GM18498 (cell line): ENCODE measurements at regions not wholly inside any gene's neighbourhood (a gene's known extent, or its start where the extent isn't known, plus 50 kb on each side); places are given as distances from the start of the nearest gene placed in this dataset.

Source experiments
- ATAC-seq: cut with Tn5 transposase; IDR thresholded peaks from one replicate; pipeline ENCODE4 v1.9.1; 2021; ENCODE audit warnings: mild to moderate bottlenecking, moderate library complexity; ENCODE audit not compliant: unreplicated experiment

GRCh38 chr13:82654861-82655855 is 1227.1 kb downstream of the SLITRK1 start:
- no peak for ATAC-seq

- no peak for ATAC-seq
These were observed 1228.1 kb downstream of the SLITRK1 start for GRCh38 chr13:82654143-82654542.

- ATAC-seq, result no peak
These were observed 1234.7 kb downstream of the SLITRK1 start for GRCh38 chr13:82647540-82647939.

GRCh38 chr13:82636119-82636518 is 1246.2 kb downstream of the SLITRK1 start:
- ATAC-seq, result no peak

DNA sequence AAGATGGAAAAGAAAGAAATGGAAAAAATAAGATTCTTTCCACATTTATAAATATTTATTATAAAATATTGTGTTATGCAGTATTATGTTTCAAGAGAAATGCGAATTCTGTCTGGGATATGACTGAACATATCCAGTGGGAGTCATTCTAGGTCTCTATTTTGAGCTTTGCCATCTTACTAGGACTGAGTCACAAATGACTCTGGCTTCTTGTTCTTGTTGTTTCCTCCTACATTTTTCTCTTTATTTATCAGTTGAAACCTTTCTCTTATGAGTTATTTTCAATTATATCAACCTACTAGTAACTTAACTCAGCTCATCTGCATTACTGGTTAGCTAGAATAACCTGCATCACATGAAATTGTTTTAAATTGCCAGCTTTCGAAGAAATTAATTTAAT is 1247.3 kb downstream of the SLITRK1 start:
- no peak for ATAC-seq

GRCh38 chr13:82627183-82627582 is 1255.1 kb downstream of the SLITRK1 start:
- ATAC-seq, result no peak

DNA sequence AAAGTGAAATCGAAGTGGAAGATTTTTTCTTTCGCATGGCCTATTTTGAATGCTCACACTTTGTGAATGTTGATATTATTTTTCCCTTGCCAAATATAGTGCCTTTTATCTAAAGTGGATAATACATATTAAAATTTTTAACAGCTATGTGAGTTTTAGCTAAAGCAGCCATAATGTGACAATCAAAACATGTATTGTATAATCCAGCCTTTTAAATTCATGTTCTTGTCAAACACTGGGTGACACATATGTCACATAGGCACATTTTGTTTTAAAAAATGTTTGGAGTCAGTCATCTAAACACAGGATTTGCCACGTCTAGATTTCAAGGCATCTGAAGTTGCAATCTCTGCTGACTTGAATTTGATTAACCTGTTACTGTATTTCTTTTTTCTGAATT is 1256.6 kb downstream of the SLITRK1 start:
- no peak for ATAC-seq

DNA sequence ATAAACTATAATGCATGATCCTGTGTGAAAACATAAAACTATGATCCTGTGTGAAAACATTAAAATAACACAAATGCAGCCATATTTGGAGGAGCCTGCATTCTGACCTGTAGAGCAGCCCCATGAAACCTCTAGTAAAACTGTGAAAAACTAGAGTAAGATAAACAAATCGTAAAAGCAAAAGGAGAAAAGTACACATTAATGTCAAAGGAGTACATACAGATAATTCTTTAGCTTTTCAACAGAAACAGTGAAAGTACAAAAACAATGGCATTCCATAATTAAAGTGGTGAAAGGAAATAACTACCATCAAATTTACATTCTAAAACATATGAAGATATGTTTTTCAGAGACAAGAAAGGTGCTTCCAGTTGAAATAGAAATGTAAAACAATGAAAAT is 1267.2 kb downstream of the SLITRK1 start:
- ATAC-seq, result no peak

GRCh38 chr13:82614086-82614485 is 1268.2 kb downstream of the SLITRK1 start:
- ATAC-seq, result no peak

- no peak for ATAC-seq
These were observed 1276.3 kb downstream of the SLITRK1 start for GRCh38 chr13:82606008-82606407.

DNA sequence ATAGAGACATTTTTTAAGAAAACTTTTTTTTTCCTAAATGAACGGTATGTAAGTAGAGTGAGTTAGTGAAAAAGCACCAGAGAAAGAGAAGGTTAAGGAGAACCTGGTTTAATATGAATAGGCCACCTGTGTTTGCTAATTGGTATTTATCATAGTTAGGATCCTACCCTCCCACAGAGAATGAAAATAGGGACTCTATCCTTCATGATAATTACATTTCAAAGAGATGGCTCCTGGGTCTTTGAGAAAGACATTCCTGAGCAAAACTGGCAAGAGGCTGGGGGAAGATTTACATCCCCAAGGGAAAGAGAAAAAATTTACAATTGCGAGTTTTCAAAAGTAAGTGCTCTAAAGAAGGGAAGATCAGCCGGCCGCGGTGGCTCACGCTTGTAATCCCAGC is 1284.5 kb downstream of the SLITRK1 start:
- no peak for ATAC-seq

DNA sequence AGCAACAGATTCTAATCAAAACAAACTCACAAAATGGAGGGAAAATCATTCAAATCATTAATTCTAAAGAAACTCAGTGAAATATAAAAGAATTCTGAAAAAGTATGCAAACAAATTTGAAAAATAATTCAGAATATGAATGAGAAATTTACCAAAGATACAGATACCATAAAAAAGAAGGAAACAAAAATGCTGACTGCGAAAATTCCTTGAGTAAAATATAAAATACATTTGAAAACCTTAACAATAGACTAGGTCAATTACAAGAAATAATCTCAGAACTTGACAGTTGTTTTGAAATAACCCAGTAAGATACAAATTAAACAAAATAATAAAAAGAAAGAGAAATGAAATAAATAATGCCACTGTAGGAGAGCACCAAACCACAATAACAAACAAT is 1289.0 kb downstream of the SLITRK1 start:
- ATAC-seq, result no peak

GRCh38 chr13:82571653-82572052 is 1310.6 kb downstream of the SLITRK1 start:
- no peak for ATAC-seq

GRCh38 chr13:82569581-82569980 is 1312.7 kb downstream of the SLITRK1 start:
- no peak for ATAC-seq

GRCh38 chr13:82566864-82567263 is 1315.4 kb downstream of the SLITRK1 start:
- ATAC-seq, result no peak

- no peak for ATAC-seq
These were observed 1317.1 kb downstream of the SLITRK1 start for GRCh38 chr13:82565201-82565600.

- ATAC-seq, result no peak
These were observed 1321.4 kb downstream of the SLITRK1 start for GRCh38 chr13:82560889-82561288.

DNA sequence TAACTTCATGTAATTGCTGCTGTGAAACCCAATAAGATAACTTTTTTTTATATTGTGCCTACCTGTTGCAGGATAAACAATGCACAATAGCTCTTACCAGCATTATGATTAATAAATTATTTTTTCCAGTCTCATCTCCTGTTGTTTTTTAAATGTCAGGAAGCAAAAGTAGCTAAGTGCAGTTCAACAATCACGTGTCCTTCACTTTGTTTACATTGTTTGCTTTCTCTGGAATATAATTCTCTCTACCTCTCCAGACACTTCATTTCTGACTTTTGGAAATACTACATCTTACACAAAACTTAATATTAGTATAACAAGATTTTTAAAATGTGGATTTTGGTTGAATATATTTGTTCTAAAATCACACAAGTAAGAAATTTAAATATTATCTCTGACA is 1359.4 kb downstream of the SLITRK1 start:
- ATAC-seq, result no peak

- ATAC-seq, result no peak
These were observed 1375.4 kb downstream of the SLITRK1 start for GRCh38 chr13:82506805-82507414.

DNA sequence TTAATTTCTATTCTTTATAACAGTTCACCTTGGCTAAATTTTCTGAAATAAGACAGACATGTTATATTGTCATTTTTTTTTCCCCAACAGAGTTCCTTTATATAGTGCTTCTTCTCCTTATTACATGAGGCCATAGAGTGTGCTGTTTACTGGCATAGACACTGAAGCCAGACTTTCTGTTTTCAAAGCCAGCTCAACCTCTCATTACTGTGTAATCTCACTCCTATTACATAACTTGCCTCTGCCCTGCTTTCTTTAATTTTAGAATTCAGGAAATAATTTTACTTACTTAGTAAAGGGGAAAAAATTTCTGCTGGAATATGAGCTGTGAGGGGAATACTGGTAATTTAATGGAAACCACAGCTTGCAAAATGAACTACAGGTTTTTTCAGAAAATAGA is 1380.4 kb downstream of the SLITRK1 start:
- ATAC-seq, result no peak

DNA sequence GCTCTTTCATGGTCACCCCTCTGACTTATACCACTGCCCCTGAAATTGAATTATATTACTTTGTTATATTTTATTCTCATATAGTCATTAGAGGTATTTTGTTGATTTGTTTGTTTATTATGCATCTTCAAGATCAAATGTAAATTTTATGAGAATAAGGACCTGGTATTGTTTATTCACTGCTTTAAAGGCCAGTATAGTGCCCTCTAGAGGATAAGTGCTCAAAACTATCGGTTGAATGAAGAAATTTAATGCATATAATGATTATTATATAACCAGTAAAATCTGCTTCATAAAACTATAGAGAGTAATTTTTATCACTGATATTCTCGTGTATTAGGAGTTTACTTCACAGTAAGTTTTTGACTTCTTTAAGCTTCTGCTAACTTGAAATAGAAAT is 1401.9 kb downstream of the SLITRK1 start:
- no peak for ATAC-seq

- no peak for ATAC-seq
These were observed 1404.8 kb downstream of the SLITRK1 start for GRCh38 chr13:82477436-82477835.
